GM12878 (cell line): ENCODE measurements at regions not wholly inside any gene's neighbourhood (a gene's known extent, or its start where the extent isn't known, plus 50 kb on each side); places are given as distances from the start of the nearest gene placed in this dataset.

Experiments
- CHD2 ChIP-seq: IDR thresholded peaks from 2 replicates; pipeline ENCODE4 v1.6.1; 2011; ENCODE audit warnings: low read depth, low read length, improper control_type of control experiment, borderline replicate concordance
- USF2 ChIP-seq: IDR thresholded peaks from 2 replicates; pipeline ENCODE4 v1.6.1; 2011; ENCODE audit warnings: low read depth, low read length, improper control_type of control experiment, borderline replicate concordance
- ZNF274 ChIP-seq: IDR thresholded peaks from one replicate; pipeline ENCODE4 v1.8.0; 2011; ENCODE audit not compliant: insufficient read length, insufficient read depth
- TF ChIP-seq, protein P1 (sequence below), 3 experiments: IDR thresholded peaks in 2 of 3; conservative IDR thresholded peaks in 1 of 3; 2 replicates each; pipeline ENCODE4 v1.5.1; 2011; ENCODE audit warnings: low read depth in 3 of 3, low read length in 3 of 3, mild to moderate bottlenecking in 3 of 3, control low read depth in 2 of 3, moderate library complexity in 2 of 3, inconsistent platforms in 1 of 3, mixed read lengths in 1 of 3; ENCODE audit not compliant: control insufficient read depth in 2 of 3, insufficient read depth in 1 of 3; ENCODE audit errors: extremely low read depth in 1 of 3

DNA sequence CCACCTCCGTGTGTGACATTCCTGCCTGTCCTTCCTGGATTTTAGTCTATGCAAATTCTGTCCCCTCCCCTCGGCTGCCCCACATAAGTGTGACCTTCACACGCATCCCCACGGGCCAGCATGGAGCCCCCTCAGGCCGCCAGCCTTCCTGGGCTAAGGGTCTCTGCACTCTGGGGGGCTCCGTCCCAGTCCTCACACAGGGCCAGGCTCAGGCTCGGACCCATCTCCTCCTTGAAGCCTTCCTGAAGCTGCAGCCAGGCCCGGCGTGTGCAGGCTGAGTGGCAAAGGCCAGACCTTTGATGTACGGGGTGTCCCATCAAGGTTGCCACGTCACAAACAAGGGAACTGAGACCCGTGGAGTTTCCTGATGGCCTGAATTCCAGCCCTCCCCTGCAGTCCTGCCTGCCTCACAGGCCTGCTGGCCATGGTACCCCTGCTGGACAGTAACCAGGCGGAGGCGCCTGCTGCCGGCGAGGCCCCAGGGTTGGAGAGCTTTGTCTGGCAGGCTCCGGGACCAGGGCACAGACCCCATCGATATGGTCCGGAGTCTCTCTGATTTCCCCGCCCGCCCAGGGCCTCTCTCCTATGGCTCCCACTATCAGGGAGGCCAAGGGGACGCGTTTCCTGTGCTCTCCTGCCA is 791.7 kb downstream of the BRD1 start:
- TF ChIP-seq, protein P1, sequence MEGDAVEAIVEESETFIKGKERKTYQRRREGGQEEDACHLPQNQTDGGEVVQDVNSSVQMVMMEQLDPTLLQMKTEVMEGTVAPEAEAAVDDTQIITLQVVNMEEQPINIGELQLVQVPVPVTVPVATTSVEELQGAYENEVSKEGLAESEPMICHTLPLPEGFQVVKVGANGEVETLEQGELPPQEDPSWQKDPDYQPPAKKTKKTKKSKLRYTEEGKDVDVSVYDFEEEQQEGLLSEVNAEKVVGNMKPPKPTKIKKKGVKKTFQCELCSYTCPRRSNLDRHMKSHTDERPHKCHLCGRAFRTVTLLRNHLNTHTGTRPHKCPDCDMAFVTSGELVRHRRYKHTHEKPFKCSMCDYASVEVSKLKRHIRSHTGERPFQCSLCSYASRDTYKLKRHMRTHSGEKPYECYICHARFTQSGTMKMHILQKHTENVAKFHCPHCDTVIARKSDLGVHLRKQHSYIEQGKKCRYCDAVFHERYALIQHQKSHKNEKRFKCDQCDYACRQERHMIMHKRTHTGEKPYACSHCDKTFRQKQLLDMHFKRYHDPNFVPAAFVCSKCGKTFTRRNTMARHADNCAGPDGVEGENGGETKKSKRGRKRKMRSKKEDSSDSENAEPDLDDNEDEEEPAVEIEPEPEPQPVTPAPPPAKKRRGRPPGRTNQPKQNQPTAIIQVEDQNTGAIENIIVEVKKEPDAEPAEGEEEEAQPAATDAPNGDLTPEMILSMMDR (IDR thresholded peaks at IDR 0.05 in 2 of 3, conservative IDR thresholded peaks at IDR 0.05 in 1 of 3; ENCODE audit: control insufficient read depth in 2 of 3, extremely low read depth in 1 of 3, insufficient read depth in 1 of 3, low read depth in 3 of 3, low read length in 3 of 3), result no peak
- no peak for TF ChIP-seq CHD2
- no peak for TF ChIP-seq USF2
- TF ChIP-seq ZNF274, result no peak
